GM21529 (cell line): ENCODE measurements at regions not wholly inside any gene's neighbourhood (a gene's known extent, or its start where the extent isn't known, plus 50 kb on each side); places are given as distances from the start of the nearest gene placed in this dataset.

Source experiments
- ATAC-seq: cut with Tn5 transposase; IDR thresholded peaks from one replicate; pipeline ENCODE4 v1.9.1; 2021; ENCODE audit not compliant: unreplicated experiment

DNA sequence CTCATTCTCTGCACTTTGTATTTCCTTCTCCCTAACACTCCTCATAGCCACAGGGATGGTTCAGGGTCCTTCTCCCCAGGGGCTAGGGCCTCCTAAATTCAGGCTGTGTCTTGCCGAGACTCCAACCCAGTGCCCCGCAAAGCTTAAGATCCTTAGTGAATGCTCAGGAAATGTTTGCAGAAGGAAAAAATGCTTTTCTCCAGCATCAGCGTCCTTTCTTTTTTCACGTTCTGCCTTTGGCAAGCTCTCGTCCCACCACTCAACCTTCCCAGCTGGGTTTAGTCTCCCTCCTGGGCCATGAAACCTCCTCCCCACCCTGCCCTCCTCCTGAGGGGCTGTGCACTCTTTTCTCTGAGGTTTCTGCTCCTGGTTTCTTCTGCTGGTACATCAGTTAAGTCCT lies 503.8 kb upstream of the B3GAT1 start:
- ATAC-seq = no peak

DNA sequence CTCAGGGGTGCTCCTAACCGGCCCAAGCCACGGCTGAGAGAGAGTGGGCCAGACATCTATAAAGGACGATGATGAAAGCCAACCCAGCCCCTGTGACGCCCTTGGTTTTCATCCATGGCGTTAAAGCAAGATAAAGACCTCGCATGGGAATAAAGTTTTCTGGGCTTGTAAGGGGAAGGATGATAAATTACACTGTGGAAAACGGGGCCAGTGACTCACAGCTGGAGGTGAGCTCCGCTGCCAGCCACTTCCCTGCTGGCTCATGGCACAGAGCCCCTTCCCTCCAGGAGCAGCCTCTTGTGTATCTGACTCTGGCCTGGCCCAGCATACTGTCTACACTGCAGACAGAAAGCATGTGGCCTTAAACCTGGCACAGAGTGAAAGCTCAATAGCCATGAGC lies 503.2 kb upstream of the B3GAT1 start:
- ATAC-seq = no peak

DNA sequence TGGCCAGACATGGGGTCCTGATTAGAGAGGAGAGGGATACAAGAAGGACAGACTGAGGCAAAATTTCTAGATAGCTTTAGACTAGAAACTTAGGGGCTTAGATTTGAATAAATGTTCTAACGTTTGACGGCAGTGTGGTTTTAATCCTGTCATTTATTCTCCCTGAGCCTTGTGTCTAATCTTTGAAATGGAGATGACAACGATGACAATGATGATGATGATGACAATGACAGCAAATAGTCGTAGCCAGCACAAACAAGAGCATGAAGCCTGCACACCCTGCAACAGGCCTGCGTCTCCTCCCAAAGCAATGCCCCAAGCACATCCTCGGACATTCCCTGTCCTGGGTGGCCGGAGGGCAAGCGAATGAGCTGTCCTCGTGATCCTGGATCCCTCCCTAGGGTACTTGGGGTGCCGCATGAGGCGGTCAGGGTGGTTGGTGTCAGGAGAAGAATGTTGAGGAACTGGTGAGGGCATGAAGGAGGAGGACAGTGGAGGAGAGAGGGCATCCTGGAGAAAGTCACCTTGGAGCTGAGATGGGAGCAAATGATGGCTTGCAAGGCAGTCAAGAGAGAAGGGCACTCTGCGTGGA lies 502.1 kb upstream of the B3GAT1 start:
- no peak for ATAC-seq

DNA sequence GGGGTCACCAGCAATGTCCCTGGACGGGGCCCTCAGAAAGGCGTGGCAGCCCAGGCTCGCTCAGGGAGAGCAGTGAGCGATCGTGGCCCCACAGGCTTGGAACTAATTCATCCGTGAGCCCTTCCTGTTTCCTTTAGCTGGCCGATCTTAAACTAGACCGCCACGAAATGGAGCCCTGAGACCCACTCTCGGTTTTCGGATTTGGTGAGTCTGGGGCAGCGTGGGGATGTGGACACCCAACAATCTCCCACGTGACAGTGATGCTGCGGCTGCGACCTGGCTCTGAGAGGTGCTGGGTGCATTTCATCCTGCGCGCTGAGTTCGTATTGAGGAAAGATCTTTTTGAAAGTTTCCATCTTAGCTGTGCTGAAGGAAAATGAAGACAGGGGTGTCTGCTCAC lies 501.3 kb upstream of the B3GAT1 start:
- ATAC-seq = no peak

DNA sequence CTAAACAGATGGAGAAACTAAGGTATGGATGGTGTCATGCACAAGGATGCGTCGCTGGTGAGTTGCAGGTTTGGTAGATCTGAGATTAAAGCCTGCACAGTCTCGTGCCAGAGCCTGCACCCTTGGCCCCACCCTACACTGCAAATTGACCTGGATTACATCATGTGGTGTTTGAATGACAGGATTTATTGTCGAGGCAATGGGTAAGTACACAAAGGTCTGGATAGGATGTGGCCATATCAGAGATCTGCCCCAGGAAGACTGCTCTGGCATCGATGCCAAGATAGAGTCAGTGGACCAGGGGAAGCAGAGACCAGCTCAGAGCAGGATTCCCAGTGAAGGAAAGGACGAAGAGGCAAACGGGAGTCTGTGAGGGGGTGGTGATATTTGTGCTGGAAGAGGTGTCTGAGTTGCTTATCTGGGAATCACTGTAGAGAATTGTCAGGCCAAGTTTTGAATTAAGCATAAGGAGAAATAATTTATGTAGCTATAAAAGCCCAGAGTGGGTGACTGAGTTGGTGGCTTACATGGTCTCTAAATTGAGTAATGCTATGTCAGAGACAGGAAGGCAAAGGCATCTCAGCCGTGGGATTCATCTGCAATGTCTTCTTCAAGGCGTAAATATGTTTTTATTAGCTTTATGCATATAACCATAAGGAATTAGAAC lies 499.6 kb upstream of the B3GAT1 start:
- no peak for ATAC-seq

DNA sequence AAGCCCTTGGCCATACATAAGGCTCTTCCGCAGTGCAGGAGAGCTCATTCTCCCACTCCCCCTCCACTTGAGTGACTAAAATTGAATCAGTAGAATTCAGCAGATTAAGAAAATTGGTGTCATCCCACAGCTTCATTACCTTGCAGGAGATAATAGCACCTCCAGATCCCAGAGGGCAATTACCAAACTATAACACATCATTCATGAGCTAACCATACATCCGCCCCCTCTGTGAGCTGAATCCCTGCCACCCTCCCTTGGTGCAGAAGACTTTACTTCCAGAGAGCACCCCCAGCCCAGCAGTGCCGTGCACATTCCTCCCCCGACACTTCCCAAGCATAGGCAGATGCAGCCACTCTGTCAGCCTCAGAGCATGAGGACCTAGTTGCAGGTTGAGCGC lies 496.5 kb upstream of the B3GAT1 start:
- ATAC-seq = no peak

DNA sequence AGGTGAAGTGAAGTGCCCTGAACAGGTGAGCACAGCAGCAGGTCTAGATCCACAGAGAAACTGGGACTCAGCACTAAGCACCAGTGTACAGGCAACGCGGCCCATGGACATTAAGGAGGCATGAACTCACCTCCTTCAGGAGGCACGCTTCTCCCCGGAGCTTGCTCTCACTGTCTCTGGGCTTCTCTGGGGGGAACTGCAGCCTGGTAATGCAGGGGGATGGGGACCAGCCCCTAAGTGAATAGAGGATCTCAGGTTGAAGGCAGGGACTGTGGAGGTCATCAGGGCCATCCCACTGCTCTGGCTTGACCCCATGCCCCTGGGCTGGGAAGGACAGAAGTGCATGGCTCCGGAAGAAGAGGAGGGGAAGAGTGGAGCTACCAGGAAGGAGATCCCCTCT lies 495.6 kb upstream of the B3GAT1 start:
- no peak for ATAC-seq

DNA sequence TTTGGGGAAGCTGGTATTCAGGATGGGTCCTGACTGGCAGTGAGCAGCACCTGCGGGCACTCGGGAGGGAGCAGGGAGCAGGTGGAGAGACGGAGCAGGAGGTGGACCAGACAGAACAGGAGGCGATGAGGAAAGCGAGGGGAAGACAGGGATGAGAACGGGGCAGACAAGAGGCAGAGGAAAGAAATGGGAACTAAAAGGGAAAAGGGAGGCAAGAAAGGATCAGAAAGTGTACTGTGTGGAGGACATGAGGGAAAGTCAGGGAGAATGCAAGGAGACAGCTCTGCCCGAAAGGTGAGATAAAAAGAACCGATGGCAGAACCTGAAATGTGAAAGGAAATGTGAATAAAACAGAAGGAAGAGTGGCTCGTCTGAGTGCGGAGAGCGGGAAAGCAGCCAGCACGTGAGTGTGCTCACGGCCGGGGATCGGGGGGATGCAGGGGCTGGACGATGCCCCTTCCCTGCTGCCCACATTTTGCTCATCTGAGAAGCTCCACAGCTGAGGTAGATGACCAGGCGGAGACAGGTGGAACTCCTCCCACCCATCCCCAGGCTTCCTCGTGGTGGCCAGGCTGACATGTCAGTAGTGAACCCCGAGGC lies 494.4 kb upstream of the B3GAT1 start:
- no peak for ATAC-seq

DNA sequence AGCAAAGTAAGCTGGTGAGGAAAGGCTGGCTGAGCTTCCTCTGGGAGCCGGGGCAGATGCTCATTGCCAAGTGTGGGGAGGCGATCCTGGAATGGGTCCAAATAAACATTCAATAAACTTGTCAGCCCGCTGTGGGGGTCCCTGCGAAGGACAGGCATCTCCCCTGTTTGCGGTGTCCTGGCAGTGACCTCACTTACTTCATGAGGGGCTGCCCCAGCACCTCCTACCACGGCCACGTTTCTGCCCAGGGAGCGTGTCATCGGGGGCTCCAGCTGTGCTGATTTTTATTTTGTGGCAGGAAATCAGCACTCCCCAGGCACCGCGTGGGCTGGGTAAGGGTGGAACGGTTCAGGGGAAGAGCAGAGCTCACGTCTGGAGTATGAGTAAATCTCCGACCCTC lies 493.9 kb upstream of the B3GAT1 start:
- ATAC-seq = no peak

DNA sequence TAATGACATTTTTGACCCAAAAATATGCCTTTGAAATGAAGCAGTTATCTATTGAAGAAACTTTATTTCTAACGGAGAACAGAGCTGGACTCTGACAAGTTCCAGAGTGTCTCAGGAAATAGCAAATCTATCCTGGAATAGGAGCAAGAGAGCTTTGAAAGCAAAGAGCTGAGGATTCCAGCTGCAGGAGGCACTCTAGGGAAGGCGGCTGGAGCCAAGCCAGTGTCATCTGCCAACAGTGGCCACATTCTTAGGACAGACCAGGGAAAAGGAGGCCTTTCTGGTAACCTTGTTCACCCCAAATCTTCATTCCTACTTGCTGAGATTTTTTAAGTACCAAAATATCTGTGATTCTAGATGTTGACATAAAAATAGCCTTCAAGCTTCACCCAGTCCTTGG lies 493.5 kb upstream of the B3GAT1 start:
- no peak for ATAC-seq

DNA sequence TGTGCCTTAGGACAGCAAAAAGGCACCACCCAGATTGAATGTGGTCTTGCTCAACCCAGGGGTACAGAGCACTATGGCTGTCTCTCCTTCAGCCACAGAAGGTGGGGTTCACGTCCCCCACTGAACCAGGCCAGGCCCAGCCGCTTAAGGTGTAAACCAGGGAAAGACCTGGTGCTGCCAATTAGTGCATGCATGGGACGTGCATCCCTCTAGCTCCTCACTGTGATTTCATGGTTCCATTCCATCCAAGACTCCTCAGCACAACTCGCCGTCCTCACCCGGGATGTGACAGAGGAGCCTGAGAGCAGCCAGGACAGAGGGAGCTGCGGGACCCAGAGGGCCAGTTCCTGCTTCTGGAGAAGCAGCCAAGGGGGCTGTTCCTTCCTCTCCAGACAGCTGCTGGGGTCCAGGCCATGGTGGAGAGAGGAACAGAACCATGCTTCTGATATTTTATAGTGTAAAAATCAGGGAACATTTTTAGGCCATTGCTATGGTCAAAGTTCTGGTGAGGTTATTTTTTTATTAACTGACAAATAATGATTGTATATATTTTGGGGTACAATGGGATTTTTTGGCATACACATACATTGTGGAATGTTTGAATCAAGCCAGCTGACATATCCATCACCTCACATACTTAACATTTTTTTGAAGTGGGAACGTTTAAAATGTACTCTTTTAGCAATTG lies 492.2 kb upstream of the B3GAT1 start:
- no peak for ATAC-seq

DNA sequence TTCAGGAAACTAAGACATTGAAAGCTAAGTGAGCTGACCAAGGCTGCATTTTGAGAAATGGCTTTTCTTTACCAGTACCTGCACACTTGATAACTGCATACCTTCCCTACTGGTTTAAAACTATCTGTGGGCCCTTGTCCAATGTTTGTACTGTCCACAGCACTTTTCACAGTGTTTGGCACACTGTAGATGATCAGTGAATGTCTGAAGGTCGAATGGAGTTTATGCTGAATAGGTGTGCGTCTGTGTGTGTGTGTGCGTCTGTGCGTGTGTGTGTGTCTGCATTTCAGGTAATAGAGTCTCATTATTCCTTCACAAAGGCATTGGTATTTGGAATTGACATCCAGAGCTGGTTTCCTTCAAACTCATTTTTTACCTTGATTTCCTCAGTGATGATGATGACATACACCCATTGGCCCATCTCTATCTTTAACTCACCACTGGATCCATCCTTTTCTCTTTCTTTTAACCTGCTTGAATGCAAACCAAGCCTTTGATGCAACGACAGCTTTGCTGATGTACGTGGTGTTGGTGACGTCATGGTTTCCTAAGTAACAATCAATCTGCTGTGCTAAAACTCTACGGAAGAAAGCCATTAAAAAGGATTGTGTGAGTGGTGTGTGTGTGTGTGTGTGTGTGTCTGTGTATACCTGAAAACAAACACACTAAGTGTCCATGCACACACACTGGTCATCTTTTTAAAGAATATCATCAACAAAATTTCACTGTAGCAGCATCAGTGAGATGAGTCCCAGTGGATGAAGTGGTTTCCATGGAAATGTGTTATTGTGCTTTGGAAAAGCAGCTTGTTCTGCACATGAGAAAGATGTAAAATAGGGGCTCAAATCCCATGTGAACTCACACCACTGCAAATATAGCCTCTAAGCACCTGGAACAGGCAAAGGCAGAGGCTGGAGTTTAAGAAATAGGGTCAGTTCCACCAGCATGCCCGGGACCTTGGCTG lies 490.2 kb upstream of the B3GAT1 start:
- ATAC-seq = no peak

DNA sequence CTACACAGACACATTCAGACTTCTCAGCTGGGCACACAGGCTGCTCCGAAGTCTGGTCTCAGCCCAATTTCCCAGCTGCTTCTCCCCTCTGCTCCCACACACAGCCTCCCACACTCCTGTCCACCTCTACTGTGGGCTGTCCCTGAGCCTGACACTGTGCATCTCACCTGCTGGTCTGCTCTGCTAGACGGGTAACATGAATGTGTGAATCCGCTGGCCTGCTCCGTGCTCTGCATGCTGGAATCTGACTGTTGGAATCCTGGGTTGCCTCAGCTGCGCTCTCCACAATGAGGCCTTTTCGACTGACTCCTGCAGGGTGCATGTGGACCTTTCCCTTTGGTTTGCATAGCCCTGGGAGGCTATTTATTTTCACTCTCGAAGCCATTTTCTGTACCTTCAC lies 489.5 kb upstream of the B3GAT1 start:
- no peak for ATAC-seq

DNA sequence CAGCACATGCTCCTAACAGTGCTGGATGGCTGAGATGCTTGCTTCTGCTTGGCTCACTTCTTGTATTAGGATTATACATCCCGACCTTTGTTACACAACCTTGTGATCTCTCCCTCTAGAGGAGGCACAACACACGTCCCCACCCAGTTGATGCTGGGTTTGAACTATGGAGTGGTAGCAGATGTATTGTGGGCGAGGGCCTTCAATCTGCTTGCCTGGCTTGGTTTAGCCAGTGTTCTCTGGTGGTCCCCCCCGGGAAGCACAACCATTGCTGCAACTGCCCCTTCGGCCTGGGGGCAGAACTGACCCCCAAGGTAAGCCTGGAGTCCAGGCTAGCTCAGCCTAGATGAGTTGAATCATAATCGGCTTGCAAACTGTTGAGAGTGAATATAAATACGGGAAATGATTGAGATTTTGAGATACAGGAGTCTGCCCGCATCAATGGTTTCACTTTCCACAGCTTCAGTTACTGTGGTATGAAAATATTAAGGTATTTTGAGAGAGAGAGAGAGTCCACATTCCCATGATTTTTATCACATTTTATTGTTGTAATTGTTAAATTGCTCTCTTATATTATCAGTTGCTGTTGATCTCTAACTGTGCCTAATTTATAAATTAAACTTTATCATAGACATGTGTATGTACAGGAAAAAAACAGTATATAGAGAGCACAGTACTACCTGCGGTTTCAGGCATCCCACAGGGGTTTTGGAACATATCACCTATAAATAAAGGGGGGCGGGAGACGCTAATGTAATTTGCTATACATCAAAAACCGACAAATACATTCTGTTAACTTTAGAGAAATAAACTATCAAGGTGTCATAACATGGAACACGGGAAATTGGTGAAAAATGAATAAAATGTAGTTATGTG lies 482.0 kb upstream of the B3GAT1 start:
- ATAC-seq = no peak

DNA sequence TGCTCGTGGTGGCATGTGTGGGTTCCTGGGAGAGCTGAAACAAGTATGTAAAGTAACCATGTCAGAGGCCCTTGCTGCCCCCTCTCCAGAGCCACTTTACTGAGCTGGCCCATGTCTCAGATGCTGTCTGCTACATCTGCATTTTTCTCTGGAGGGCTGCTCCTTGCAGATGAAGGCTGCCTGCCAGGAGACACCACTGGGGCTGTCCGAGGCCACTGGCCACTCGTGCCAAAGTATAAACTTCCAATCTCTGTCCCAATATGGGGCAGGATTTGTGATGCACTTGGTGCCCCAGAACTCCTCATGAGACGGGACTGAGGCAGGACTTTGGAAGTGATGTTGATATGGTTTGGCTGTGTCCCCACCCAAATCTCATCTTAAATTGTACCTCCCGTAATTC lies 478.4 kb upstream of the B3GAT1 start:
- no peak for ATAC-seq

DNA sequence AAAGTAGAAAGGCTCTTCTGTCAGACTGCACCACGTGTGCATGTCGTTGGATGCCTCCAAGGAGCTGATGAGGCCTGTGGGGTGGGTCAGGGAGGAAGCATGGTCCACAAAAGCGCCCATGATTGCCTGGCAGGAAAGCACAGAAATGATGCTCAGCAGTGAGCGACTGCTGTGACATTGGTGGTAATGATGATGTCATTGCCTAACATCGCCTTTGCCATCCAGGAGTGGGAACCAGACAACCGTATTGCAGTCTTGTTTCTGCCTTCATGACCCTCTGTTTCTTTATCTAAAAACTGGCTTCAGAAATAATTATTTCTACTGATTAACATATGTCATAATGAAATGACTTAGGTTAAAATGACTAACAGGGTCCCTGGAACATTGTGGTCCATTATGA lies 477.8 kb upstream of the B3GAT1 start:
- no peak for ATAC-seq

DNA sequence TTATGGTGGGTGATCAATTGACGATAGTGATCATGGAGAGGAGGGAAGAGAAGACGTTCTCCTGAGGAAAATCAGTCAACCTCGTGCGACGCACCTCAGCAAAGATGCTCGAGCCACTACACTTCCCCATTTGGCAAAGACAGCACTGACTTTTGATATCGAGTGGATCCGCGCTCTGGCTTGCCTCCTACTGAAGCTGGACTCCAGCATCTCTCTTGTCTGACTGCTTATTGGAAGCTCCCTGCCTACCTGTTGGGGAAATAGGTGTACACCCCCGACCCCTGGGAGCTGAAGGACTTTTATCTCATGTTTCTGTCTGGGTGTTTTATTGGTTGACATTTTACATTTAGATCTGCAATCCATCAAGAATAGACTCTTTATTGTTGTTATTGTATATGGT lies 476.8 kb upstream of the B3GAT1 start:
- ATAC-seq = no peak

DNA sequence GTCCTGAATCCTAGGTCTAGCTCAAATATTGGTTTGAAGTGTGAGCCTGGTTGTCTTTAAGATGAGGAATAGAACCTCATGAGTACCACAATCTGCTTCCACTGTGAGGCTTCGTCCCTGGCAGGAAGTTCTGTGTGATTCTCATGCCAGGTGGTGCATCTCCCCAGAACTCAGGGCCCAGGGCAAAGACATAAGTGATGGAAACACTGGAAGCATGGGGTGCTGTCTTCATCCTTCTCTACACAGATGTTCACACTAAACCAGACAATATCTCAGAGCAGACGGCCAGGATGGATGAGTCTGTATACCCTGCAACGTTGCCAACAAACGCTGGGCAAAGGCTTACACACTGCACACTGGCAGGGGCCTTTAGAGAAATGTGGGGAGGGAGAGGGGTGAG lies 475.9 kb upstream of the B3GAT1 start:
- no peak for ATAC-seq

DNA sequence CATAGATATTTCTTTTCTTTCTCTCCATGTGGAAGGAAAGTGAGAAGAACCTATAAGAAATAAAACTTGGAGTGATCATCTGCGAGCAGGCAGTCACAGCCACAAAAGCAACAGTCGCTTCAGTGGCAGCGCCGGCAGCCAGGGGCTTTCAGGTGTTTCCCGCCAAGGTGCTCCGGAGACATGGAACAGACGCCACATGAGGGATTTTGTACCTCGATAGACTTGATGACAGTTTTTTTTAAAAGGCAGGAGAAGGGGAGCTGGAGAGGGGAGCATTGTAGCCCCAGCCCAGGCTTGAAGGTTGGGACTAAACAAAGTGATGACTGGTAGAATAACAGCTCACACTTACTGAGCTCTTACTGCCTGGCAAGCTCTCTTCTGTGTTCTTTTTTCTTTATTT lies 471.4 kb upstream of the B3GAT1 start:
- ATAC-seq = no peak

DNA sequence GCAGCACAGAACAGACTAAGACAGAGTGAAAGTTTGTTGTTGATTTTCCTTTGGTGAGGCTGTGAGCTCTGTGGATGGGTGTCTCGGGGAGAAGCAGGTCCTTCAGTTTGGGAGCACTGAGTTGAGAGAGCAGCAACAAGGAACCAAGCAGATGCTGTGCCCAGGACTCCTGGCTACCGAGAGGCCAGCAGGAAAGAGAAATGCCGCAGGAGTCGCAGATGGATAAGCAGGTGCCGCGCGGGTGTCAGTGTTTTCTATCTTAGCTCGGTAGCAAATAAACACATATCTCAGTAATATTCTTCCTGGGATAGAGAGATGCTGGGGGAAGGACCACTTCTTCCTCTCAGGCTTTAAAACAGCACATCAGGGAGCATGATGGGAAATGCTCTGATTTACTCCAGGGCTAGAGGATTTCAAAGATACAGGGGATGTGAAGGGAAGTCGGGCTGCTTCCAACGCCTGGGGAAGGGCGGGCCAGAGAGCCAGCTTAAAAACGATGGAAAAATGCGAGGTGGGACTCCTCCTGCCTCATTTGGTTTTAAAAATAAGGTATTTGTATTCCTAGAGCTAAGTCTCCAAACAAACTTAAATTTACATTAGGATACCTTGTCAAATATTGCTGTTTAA lies 470.7 kb upstream of the B3GAT1 start:
- ATAC-seq = no peak
